ENCODE measurements at regions not wholly inside any gene's neighbourhood (a gene's known extent, or its start where the extent isn't known, plus 50 kb on each side); places are given as distances from the start of the nearest gene placed in this dataset.
A peak's percentile ranks its signal among the peaks of the same experiment; 100 is the strongest.

- peak; percentile 69 to 72 for DNase-seq
Measured at GRCh38 chr11:19511413-19512183, 201.0 kb upstream of the NAV2 start.

DNA sequence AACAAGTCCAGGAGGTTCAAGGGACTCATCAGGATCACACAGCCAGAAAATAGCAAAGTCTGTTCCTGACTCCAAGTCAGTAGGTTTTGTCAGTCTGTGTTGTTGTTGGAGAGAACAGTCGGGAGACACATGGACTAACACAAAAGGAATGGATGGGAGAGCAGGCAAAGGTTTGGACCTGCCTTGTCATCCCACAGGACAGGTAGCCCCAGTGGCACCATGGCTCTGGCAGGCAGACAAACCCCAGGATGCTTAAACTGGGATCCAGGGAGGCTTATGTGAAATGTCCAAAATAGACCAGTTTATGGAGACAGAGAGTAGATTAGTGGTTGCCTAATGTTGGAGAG lies 201.6 kb upstream of the NAV2 start:
- DNase-seq = no peak

GRCh38 chr11:19510468-19510867 lies 202.2 kb upstream of the NAV2 start:
- no peak for DNase-seq

- DNase-seq = no peak
Measured at GRCh38 chr11:19509215-19509614, 203.4 kb upstream of the NAV2 start.

- DNase-seq = no peak
Measured at GRCh38 chr11:19508165-19508564, 204.5 kb upstream of the NAV2 start.

- no peak for DNase-seq
Measured at GRCh38 chr11:19506816-19507486, 205.7 kb upstream of the NAV2 start.

- no peak for DNase-seq
Measured at GRCh38 chr11:19502691-19503253, 209.9 kb upstream of the NAV2 start.

GRCh38 chr11:19501631-19502030 lies 211.0 kb upstream of the NAV2 start:
- DNase-seq = no peak

DNA sequence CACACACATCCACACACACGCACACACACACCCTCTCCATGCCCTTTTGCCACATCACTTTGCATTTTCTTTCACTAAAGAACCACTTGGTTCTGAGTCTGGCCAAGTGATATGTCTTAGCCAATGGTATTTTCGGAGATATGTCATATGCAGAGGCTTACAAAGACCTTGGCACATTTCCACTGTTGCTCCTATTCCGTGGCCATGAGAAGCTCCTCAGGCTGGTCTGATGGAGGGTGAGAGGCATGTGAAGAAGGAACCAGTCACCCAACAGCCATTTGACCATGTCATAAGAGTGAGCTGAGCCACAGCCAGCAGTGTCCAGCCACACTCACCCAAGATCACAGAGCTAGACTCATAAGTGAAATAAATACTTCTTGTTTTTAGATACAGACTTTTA lies 212.6 kb upstream of the NAV2 start:
- no peak for DNase-seq

- no peak for DNase-seq
Measured at GRCh38 chr11:19499026-19499669, 213.5 kb upstream of the NAV2 start.

- no peak for DNase-seq
Measured at GRCh38 chr11:19493446-19494213, 219.0 kb upstream of the NAV2 start.

DNA sequence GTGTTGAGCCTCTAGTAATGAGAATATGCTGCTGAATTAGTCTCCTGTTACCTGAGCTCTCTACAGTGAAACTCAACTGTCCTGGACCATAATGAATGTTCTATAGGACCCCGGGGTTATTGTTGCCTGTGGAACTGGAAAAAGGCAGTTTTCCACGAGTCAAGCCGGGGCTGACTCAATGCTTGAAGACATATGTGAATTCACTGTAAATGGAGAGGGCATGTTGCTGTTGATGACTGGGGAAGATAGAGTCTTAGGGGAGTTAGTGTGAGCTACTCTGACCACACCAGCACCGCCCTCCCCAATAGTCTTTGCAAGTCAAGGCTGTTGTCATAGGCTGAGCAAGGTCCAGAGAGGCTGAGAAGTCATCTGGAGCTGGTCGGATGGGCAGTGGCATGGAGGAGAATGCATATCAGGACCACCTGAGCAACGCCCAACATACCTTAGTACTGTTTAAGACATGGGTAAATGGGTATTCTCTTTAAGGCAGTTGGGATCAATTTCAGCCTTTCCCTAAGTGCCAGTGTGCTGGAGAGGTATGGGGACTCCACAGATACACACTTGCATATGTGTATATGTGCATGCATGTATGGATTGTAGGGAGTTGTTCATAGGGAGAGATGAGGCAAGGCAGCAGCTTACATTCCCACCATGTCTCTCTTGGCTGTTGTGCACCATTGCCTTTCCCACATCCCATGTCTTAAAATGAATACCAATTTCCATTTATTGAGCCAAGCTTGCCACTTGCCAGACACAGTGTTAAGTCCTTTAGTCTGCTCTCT lies 230.1 kb upstream of the NAV2 start:
- no peak for DNase-seq

GRCh38 chr11:19480540-19480939 lies 232.1 kb upstream of the NAV2 start:
- no peak for DNase-seq

DNA sequence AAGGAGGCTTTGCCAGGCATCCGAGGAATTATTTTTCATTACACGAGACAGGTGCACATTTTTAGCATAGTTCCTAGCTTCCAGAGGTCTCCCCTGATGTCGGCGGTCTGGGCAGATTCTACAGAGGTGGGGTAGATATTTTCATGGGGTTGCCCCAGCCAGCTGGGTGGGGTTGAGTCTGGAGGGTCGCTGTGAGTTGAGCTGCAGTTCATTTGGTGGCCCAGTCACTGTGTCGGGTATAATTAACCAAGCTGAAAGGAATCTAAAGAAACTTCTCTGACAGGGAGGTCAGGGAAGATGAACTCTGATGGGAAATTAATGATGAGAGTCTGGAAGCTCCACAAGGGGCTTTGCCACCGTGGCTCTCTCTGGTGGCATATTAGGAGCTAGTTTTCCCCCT lies 233.7 kb upstream of the NAV2 start:
- no peak for DNase-seq

DNA sequence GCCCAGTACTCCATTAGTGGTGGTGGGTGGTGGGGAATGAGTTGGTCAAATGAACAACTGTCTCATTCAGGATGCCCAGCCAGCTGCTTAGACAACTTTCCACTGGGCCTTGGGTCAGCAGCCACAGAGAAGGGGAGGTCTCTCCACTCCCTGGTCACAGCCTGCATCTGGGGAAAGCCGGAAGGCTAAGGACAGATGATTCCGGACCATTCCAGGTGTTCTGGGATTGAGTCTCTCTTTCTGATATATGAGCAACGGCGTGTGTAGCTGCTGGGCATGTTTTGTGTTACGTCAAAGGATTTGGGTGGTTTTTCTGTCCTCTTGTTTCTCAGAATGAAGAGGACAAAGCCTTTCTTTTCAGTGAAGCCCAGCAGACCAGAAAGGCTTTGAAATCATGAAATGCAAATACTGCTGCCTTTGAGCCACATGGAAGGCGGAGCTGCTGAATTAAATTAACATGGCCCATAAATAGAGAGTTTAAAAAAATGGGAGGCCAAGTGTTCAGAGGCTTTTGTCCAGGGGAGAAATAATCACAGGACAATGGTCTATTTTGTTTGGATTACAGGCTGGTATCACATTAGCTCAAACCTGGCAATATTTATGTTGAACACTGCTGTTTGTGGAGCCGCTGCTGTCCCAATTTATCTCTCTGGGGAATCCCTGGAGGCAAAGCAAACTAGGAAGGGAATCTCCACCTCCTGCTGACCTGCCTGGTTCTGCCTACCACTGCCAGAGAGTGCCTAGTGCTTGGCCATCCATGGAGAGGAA lies 234.4 kb upstream of the E2F8 start:
- DNase-seq = peak; percentile 82 to 87

GRCh38 chr11:19474211-19474610 lies 233.5 kb upstream of the E2F8 start:
- no peak for DNase-seq

GRCh38 chr11:19472679-19473078 lies 231.9 kb upstream of the E2F8 start:
- no peak for DNase-seq

- no peak for DNase-seq
Measured at GRCh38 chr11:19467904-19468303, 227.2 kb upstream of the E2F8 start.

- DNase-seq = peak in 1 of 2 donors; percentile 6
Measured at GRCh38 chr11:19466314-19466713, 225.6 kb upstream of the E2F8 start.

DNA sequence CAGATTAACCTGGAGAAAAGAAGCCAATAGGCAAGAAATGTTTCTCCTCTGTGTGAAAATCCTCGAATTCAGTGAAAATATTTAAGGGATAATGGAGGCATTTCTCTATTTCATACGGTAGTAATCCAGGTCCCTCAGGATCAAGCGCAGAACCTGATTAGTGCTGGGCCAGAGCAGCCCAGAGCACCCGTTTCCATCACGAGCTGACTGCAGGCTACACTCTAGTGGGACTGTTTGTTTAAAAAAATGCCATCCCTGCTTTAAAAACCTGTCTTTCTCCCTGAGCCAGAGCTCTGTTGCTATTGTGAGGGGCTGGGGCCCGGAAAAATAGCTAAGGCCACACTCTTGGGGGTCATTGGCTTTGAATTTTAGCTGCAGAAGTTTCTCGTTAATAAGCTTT lies 223.2 kb upstream of the E2F8 start:
- no peak for DNase-seq

DNA sequence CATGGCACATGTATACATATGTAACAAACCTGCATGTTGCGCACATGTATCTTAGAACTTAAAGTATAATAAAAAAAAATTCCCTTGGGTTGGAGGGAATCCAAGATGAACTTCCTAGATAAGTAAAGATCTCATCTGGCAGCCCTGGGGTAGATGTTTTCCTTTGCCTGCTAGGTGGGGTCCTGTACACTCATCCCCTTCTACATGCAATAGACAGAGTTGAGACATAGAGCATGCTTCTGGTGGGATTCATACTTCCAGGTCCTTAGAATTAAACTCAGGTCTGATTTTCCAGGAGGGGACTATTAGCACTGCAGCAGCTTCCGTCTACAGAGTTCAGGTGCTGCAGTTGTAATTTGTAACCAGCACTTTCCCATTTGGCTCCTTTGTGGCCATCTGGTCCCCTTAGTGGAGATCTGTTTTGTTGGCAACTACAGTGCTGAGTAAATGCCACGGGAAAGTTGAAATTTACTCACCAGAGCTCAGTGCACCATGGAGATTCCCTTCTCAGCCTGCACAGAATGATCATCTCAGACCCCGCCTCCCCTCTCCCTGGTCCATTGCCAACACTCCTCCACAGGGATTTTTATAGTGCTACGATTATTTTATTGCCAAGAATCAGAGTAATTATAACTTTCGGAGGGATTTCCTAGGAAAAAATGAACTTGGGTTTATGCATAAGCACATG lies 220.1 kb upstream of the E2F8 start:
- peak; percentile 14 to 30 for DNase-seq
